DMS153 treated with DMSO at 0.1 percent for 48 hours (cell line): ENCODE measurements at regions not wholly inside any gene's neighbourhood (a gene's known extent, or its start where the extent isn't known, plus 50 kb on each side); places are given as distances from the start of the nearest gene placed in this dataset.

Source experiments
- DNase-seq: peaks from one replicate; lab custom pipeline; 2025; ENCODE audit not compliant: unreplicated experiment; lab: John Stamatoyannopoulos, UW

- DNase-seq, result peak; percentile 22
Measured at GRCh38 chr17:77494664-77495435, 354.1 kb downstream of the SEC14L1 start.

- DNase-seq, result no peak
Measured at GRCh38 chr17:77495575-77495974, 354.8 kb downstream of the SEC14L1 start.

- DNase-seq, result no peak
Measured at GRCh38 chr17:77496401-77496801, 355.6 kb downstream of the SEC14L1 start.

DNA sequence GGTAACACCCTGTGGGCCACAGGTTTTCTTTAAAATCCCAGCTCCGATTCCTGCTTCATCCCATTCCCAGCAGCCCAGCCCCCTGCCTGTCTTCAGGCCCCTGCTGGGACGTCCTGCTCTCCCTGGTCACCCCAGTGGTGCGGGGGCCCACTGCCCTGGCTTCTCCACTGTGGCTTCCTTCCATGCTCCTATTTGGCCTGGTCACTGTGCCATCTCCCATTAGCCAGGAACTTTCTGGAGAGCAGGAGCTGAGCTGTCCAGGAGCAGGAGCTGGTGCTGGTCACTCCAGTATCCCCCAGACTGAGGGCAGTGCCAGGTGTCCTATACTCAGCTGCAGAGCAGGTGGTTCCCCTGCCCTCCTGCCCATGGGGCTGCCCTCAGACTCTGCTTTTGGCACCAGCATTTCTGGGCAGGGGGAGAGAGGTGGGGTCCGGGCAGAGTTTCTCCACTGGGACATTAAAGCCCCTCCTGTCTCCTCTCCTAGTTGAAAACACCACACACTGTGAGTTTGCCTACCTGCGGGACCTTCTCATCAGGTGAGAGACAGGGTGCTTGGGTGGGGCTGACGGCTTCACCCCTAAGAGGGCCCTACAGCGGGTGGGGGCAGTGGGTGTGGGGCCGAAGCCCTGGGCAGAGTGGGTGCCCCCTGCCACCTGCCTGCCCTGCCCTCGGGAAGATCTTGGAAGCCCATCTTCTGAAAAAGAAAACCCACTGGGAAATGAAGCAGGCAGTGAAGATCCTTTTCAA, 356.2 kb downstream of the SEC14L1 start:
- no peak for DNase-seq

GRCh38 chr17:77497578-77497934, 356.8 kb downstream of the SEC14L1 start:
- DNase-seq, result no peak

DNA sequence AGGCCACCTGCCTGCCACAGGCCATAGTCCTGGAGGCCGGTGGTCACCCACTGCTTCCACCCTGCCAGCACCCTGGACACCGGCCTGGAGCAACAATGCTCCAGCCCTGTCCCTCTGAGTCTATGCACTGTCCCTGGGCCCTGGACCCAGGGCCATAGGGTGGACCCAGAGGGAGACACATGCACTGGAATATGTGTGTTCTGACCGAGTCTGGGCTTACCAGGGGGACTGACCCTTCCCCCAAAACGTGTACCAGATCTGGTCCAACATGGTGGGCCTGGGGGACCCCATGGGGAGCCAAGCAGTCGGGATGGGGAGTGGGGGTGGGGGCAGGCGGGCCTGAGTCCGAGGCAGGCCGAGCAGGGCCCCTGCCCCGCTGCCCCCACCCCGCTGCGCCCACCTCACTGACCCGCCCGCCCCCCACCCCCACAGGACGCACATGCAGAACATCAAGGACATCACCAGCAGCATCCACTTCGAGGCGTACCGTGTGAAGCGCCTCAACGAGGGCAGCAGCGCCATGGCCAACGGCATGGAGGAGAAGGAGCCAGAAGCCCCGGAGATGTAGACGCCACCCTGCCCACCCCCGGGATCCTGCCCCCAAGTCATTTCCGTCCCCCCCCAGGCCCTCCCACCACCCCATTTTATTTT, 357.4 kb downstream of the SEC14L1 start:
- DNase-seq, result no peak

DNA sequence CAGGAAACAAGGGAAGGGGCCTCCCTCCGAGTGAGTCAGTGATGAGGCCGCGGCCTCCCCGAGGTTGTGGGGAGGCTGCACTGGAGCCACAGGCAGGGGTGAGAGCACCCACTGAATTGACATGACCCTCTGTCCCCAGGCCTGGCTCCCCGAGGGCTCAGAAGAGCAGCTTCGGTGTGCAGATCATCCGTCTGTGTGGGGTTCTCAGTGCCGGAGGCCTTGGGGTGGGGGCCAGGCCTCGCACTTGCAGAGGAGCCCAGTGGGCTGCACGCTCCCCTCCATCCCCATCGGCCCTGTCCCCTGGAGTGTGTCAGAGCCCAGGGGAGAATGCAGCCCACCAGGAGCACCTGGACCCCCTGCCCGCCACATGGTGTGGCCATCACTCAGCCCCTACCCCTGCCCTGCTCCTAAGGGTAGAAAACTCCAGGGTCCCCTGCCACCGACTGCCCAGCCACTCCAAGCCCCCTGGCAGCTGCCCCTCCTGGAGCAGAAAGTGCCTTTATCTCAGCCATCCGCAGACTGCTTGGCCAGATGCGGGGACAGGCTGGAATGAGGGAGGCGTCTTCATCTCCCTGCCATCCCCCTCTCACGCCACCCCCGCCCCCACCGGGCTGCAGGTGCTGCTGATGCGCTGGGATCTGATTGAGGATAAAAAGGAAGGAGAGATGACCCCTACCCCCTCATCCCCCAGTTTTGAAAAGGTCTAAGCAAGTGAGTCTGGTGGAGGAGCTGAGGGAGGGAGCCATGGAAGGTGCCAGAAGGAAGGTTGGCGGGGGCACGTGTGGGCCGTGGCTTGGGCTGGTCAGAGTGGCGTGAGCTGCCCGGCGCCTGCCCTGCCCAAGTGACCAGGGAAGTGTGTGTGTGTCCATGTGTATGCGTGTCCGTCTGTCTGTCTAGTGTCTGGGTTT, 358.3 kb downstream of the SEC14L1 start:
- DNase-seq, result no peak

DNA sequence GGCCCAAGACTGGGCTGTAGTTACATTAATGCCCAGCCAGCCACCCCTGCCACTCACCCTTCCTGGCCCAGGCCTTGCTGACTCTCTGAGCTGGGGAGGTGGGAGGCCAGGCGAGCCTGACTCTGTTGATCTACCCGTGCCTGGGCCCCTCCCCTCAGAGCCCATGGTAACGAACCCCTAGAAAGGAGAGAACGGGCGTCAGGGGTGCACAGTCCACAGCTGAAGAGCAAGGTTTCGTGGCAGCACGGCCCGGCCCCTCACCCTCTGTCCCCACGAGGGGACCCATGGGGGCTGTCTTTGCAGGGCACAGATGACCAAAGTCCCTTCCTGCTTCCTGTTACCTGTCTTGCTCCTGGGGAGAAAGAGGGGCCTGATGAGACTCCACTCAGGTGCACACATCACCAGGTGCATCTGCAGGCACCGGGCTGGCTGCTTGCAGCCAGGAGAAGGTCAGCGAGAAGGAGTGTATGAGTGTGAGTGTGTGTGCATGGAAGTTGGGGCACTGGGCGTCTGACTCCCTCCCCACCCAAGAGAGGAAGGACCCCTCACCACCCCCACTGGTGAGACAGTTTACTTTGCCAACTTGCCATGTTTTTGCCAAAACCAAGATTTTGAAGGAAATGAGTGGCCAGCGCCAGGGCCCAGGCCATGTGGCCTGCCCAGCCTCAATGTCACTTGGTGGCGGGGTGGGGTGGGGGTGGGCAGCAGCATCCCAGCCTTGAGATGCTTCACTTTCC, 359.1 kb downstream of the SEC14L1 start:
- DNase-seq, result no peak

- DNase-seq, result no peak
Measured at GRCh38 chr17:77501101-77501566, 360.4 kb downstream of the SEC14L1 start.

DNA sequence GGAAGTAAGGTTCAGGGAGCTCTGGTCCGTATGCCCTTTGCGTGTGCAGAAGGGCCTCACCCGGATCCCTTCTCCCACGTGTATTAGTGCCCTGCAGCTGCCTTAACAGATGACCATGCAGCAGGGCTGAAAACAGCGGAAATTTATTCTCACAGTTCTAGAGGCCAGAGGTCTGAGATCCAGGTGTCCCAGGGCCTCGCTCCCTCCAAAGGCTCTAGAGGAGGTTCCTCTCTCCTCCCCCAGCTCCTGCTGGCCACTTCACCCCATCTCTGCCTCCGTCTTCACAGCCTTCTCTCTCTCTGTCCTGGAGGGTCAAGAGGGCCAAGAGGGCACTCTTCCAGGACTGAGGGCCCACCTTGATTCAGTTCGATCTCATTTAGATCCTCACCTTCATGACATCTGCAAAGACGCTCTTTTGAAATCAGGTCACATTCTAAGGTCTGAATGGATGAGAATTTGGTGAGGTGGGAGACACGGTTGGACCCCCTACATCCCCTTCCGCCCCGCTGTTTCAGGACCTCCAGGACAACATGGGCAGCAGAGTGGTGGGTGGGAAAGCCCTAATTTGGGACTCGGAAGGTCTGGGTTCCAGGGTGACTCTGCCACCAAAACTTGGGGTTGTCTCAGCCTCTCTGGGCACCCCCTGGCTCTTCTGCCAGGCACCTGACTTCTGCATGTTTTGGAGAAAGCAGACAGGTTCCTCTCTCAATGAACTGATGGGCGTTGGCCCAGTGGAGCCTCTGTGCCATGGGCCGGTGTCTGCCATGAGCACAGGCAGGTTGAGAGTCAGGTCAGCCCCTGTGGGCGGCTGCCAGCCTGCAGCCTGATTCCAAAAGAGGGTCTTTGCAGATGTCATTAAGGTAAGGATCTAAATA, 361.2 kb downstream of the SEC14L1 start:
- no peak for DNase-seq

GRCh38 chr17:77502626-77503292, 362.0 kb downstream of the SEC14L1 start:
- DNase-seq, result no peak

- DNase-seq, result no peak
Measured at GRCh38 chr17:77503293-77503655, 362.5 kb downstream of the SEC14L1 start.

DNA sequence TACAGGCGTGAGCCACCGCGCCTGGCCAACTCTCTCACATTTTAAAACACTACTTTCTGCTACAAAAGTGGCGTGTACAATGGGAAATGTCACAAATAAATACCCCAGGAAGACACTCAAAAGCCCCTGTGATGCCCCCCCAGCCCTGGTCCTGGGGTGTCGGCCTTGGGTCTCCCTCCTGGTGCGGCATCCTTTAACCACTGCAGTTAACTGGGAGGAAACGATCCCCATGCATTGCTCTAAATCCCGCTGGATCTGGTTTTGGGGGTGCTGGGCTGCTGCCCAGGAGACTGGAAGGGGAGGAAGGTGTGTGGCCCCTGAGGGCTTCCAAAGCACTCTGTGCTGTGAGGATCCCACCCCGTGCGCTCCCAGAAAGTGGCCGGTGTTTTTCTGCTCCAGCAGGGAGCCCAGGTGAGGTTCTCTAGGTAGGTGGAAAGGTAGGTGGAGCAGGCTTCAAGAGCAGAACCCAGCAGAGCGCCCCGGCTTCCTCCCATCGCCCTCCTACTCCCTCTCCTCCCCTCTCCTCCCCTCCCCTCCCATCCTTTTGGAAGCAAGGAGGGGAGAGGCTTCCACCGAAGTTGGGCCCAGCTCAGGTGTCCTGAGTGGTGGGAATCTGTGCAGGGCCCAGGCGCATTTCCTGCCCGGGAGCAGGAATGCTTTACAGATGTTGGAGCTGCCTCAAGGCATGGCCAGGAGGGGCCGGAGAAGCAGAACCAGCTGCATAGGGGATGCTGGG, 363.3 kb downstream of the SEC14L1 start:
- DNase-seq, result no peak

- DNase-seq, result no peak
Measured at GRCh38 chr17:77504652-77505155, 363.9 kb downstream of the SEC14L1 start.

- DNase-seq, result no peak
Measured at GRCh38 chr17:77505181-77505639, 364.4 kb downstream of the SEC14L1 start.

DNA sequence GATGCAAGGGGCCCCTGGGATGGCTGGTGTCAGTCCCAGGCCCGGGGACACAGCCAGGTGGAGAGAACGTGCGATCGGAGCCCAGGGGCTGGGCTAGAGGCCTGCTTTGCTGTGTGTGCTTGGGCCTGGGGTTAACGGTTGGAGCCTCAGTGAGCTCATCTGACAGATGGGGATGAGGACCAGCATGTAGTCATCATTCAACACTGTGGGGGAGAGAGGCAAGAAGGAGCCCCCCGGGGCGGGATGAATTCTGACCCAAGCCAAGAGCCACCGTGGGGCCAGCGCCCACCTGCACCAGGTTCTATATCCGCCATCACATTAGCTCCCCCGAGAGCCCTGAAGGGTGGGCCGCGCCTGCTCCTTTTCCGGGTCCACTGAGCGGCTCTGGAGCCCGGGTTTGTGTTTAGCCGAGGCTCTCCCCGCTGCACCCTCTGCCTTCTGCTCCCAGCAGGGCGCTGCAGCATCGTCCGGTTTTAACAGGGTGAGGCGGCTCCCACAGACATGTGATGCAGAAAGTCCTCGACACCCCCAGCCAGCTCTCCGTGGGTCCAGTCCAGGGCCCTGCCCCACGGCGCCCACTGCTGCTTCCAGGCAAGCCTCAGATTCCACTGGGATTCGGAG, 365.7 kb downstream of the SEC14L1 start:
- DNase-seq, result no peak

DNA sequence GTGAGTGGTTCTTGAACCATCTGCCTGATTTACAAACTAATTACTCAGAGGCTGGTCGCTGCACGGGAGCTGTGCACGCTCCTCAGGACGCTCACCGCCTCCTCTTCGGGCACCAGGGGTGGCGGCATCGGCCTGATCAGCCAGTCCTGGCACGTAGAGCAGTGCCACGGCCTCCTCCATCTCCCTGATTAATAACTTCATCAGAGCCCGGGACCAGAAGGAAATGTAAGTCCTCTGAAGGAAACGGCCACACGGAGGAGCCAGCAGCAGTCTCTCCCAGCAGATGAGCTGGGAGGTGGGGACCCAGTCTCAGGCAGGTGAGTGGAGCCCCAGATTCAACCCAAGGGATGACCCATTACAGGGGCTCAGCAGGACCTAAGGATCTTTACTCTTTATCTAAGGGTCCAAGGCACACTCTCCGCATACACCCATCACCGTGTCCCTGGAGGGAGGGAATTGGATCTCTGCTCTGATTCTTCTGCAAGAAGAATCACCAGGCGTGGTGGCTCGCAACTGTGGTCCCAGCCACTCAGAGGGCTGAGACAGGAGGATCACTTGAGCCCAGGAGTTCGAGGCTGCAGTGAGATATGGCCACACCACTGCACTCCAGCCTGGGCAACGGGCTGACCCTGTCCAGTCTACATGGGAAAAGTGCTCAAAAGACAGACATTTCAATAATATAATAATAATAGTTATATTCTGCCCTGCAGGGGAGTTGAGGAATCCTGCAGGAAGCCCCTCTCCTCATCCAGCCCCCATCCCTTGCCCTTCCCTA, 366.5 kb downstream of the SEC14L1 start:
- DNase-seq, result no peak
